ENCODE measurements at regions not wholly inside any gene's neighbourhood (a gene's known extent, or its start where the extent isn't known, plus 50 kb on each side); places are given as distances from the start of the nearest gene placed in this dataset.
A peak's percentile ranks its signal among the peaks of the same experiment; 100 is the strongest.
"Not testable (repeated sequence)": the region's sequence is repeated elsewhere in the genome, so short reads cannot be mapped to it uniquely, and the experiment has no call there.

DNA sequence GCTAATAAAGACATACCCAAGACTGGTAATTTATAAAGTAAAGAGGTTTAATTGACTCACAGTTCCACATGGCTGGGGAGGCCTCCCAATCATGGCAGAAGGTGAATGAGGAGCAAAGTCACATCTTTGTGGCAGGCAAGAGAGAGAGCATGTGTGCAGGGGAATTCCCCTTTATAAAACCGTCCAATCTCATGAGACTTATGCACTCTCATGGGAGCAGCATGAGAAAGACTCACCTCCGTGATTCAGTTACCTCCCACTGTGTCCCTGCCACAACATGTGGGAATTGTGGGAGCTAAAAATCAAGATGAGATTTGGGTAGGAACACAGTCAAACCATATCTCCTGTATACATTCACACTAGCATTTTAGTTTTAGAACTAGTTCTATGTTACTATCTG lies 101.7 kb upstream of the NIPA1 start:
- H3K9ac ChIP-seq (ENCODE audit: insufficient read depth, low read depth, low read length); H2AFZ ChIP-seq (ENCODE audit: low read length); ATAC-seq; H3K4me1 ChIP-seq (ENCODE audit: insufficient read depth, low read length); H3K4me2 ChIP-seq (ENCODE audit: low read depth, low read length); BruUV-seq (replicated peaks); H3K27ac ChIP-seq (ENCODE audit: extremely low read length, insufficient read depth, low read length); H3K9me3 ChIP-seq (ENCODE audit: low read length); H4K20me1 ChIP-seq (ENCODE audit: insufficient read depth, low read length); intact Hi-C loops (cut with micrococcal nuclease; ENCODE audit: unreplicated experiment); H3K79me2 ChIP-seq (ENCODE audit: insufficient read depth, low read length); H3K4me3 ChIP-seq (replicated peaks in 1 of 3; ENCODE audit: insufficient read depth in 1 of 3, low read depth in 2 of 3, low read length in 3 of 3); H3K36me3 ChIP-seq (replicated peaks in 1 of 2; ENCODE audit: control insufficient read depth in 1 of 2, insufficient read depth in 2 of 2, low read length in 2 of 2); POLR2A ChIA-PET; FAIRE-seq; in situ Hi-C loops (cut with HindIII; ENCODE audit: extremely low pct_ligation_motif_present, low pct_unique_long_range_greater_than_20kb); H3K27me3 ChIP-seq (ENCODE audit: control insufficient read depth in 1 of 2, insufficient read depth in 2 of 2, low read length in 2 of 2); CTCF ChIA-PET (ENCODE audit: low intra/inter-chr PET ratio, low total read pairs); DNase-seq (ENCODE audit: low spot score): not testable (repeated sequence)
- WGBS (ENCODE audit: low lambda C conversion rate): 83% methylated on average over 2 of the region's 2 CpGs

DNA sequence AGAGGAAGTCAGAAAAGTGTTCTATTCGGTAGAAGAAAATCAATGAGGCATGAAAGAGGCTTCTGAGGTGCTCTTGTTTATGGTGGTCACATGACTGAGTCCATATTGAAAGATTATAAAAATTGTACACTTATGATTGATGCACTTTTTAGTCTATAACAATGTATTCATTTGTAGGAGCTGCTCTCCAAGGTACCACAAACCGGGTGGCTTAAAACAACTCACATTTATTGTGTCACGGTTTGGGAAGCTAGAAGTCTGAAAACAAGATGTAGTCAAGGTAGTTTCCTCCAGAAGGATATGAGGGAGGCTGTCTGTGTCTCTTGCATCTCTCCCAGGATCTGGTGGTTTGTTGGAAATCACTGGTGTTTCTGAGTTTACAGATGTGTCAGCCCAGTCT lies 86.6 kb upstream of the NIPA1 start:
- intact Hi-C loops (cut with micrococcal nuclease; ENCODE audit: unreplicated experiment); H3K4me1 ChIP-seq (ENCODE audit: insufficient read depth, low read length); H3K4me3 ChIP-seq (replicated peaks in 1 of 3; ENCODE audit: insufficient read depth in 1 of 3, low read depth in 2 of 3, low read length in 3 of 3); H3K27ac ChIP-seq (ENCODE audit: extremely low read length, insufficient read depth, low read length); in situ Hi-C loops (cut with HindIII; ENCODE audit: extremely low pct_ligation_motif_present, low pct_unique_long_range_greater_than_20kb); H3K9ac ChIP-seq (ENCODE audit: insufficient read depth, low read depth, low read length); ATAC-seq; H3K27me3 ChIP-seq (ENCODE audit: control insufficient read depth in 1 of 2, insufficient read depth in 2 of 2, low read length in 2 of 2); DNase-seq (ENCODE audit: low spot score); H3K4me2 ChIP-seq (ENCODE audit: low read depth, low read length); CTCF ChIA-PET (ENCODE audit: low intra/inter-chr PET ratio, low total read pairs); H2AFZ ChIP-seq (ENCODE audit: low read length); H3K36me3 ChIP-seq (replicated peaks in 1 of 2; ENCODE audit: control insufficient read depth in 1 of 2, insufficient read depth in 2 of 2, low read length in 2 of 2); H3K9me3 ChIP-seq (ENCODE audit: low read length); FAIRE-seq; H4K20me1 ChIP-seq (ENCODE audit: insufficient read depth, low read length); H3K79me2 ChIP-seq (ENCODE audit: insufficient read depth, low read length); BruUV-seq (replicated peaks); POLR2A ChIA-PET: not testable (repeated sequence)
- WGBS (ENCODE audit: low lambda C conversion rate): 4% methylated on average over 3 of the region's 3 CpGs
- TF ChIP-seq, protein P1, sequence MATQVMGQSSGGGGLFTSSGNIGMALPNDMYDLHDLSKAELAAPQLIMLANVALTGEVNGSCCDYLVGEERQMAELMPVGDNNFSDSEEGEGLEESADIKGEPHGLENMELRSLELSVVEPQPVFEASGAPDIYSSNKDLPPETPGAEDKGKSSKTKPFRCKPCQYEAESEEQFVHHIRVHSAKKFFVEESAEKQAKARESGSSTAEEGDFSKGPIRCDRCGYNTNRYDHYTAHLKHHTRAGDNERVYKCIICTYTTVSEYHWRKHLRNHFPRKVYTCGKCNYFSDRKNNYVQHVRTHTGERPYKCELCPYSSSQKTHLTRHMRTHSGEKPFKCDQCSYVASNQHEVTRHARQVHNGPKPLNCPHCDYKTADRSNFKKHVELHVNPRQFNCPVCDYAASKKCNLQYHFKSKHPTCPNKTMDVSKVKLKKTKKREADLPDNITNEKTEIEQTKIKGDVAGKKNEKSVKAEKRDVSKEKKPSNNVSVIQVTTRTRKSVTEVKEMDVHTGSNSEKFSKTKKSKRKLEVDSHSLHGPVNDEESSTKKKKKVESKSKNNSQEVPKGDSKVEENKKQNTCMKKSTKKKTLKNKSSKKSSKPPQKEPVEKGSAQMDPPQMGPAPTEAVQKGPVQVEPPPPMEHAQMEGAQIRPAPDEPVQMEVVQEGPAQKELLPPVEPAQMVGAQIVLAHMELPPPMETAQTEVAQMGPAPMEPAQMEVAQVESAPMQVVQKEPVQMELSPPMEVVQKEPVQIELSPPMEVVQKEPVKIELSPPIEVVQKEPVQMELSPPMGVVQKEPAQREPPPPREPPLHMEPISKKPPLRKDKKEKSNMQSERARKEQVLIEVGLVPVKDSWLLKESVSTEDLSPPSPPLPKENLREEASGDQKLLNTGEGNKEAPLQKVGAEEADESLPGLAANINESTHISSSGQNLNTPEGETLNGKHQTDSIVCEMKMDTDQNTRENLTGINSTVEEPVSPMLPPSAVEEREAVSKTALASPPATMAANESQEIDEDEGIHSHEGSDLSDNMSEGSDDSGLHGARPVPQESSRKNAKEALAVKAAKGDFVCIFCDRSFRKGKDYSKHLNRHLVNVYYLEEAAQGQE (IDR thresholded peaks at IDR 0.05; ENCODE audit: borderline replicate concordance in 1 of 2, low read depth in 1 of 2, low read length in 2 of 2): peak in 1 of 2 experiments; percentile 80; a peak in 3 of 4 replicates

DNA sequence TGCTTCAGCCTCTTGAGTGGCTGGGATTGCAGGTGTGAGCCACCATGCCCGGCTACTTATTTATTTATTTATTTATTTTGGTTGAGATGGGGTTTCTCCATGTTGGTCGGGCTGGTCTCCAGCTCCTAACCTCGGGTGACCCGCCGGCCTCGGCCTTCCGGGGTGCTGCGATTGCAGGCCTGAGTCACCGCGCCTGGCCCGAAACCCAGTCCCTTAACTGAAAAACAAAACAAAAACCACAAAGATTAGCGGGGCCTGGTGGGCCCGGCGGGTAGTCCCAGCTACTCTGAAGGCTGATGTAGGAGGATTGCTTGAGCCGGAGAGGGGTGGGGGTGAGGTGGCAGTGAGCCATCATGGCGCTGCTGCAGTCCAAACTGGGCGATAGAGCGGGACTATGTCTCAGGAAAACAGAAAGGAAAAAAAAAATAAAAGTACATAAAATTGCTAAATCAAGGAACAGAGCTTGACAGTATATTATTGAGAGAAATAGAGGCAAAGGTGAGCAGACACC lies 75.6 kb upstream of the NIPA1 start:
- H3K27me3 ChIP-seq (ENCODE audit: control insufficient read depth in 1 of 2, insufficient read depth in 2 of 2, low read length in 2 of 2); FAIRE-seq; H3K79me2 ChIP-seq (ENCODE audit: insufficient read depth, low read length); H4K20me1 ChIP-seq (ENCODE audit: insufficient read depth, low read length); DNase-seq (ENCODE audit: low spot score); H2AFZ ChIP-seq (ENCODE audit: low read length); H3K4me3 ChIP-seq (replicated peaks in 1 of 3; ENCODE audit: insufficient read depth in 1 of 3, low read depth in 2 of 3, low read length in 3 of 3); CTCF ChIA-PET (ENCODE audit: low intra/inter-chr PET ratio, low total read pairs); H3K4me2 ChIP-seq (ENCODE audit: low read depth, low read length); H3K9ac ChIP-seq (ENCODE audit: insufficient read depth, low read depth, low read length); in situ Hi-C loops (cut with HindIII; ENCODE audit: extremely low pct_ligation_motif_present, low pct_unique_long_range_greater_than_20kb); H3K36me3 ChIP-seq (replicated peaks in 1 of 2; ENCODE audit: control insufficient read depth in 1 of 2, insufficient read depth in 2 of 2, low read length in 2 of 2); H3K9me3 ChIP-seq (ENCODE audit: low read length); H3K27ac ChIP-seq (ENCODE audit: extremely low read length, insufficient read depth, low read length); BruUV-seq (replicated peaks); intact Hi-C loops (cut with micrococcal nuclease; ENCODE audit: unreplicated experiment); POLR2A ChIA-PET; ATAC-seq: not testable (repeated sequence)
- WGBS (ENCODE audit: low lambda C conversion rate): 97% methylated on average over 18 of the region's 18 CpGs
- 0 out of 2 replicates have a peak, but pooled peaks cover 13% of the 10 kb centered on the region for H3K4me1 ChIP-seq (ENCODE audit: insufficient read depth, low read length)

DNA sequence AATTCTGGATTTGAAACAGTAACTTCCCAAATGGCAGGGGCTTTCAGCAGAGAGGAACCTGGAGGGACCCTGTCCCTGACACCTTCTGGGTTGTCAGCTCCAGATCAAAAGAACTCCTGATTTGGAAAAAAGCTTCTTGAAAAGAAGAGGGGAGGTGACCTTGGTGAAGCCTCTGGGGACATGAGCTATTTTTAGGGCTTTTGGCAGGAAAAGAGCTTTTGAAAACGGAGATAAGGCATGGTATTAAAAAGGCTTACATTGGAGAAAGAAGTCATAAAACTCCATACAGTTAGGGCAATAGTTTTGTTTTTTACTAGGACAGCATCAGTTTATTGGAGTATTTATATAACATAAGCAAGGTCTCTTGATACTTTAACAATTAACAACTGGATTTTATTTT lies 72.5 kb upstream of the NIPA1 start:
- H4K20me1 ChIP-seq (ENCODE audit: insufficient read depth, low read length); H3K36me3 ChIP-seq (replicated peaks in 1 of 2; ENCODE audit: control insufficient read depth in 1 of 2, insufficient read depth in 2 of 2, low read length in 2 of 2); DNase-seq (ENCODE audit: low spot score); ATAC-seq; H2AFZ ChIP-seq (ENCODE audit: low read length); H3K79me2 ChIP-seq (ENCODE audit: insufficient read depth, low read length); POLR2A ChIA-PET; H3K27ac ChIP-seq (ENCODE audit: extremely low read length, insufficient read depth, low read length); H3K4me3 ChIP-seq (replicated peaks in 1 of 3; ENCODE audit: insufficient read depth in 1 of 3, low read depth in 2 of 3, low read length in 3 of 3); intact Hi-C loops (cut with micrococcal nuclease; ENCODE audit: unreplicated experiment); in situ Hi-C loops (cut with HindIII; ENCODE audit: extremely low pct_ligation_motif_present, low pct_unique_long_range_greater_than_20kb); BruUV-seq (replicated peaks); H3K9ac ChIP-seq (ENCODE audit: insufficient read depth, low read depth, low read length); H3K4me2 ChIP-seq (ENCODE audit: low read depth, low read length); H3K9me3 ChIP-seq (ENCODE audit: low read length); FAIRE-seq; H3K27me3 ChIP-seq (ENCODE audit: control insufficient read depth in 1 of 2, insufficient read depth in 2 of 2, low read length in 2 of 2); CTCF ChIA-PET (ENCODE audit: low intra/inter-chr PET ratio, low total read pairs): not testable (repeated sequence)
- 0% methylated on average over 1 of the region's 1 CpG for WGBS (ENCODE audit: low lambda C conversion rate)
- 0 out of 2 replicates have a peak, but pooled peaks cover 13% of the 10 kb centered on the region for H3K4me1 ChIP-seq (ENCODE audit: insufficient read depth, low read length)
